ENCODE measurements at regions not wholly inside any gene's neighbourhood (a gene's known extent, or its start where the extent isn't known, plus 50 kb on each side); places are given as distances from the start of the nearest gene placed in this dataset.

GRCh38 chr13:106941779-106942178, 373.8 kb upstream of the ARGLU1 start:
- DNase-seq (ENCODE audit: low read depth), result no peak

GRCh38 chr13:106927421-106927820, 359.5 kb upstream of the ARGLU1 start:
- no peak for DNase-seq (ENCODE audit: low read depth)

GRCh38 chr13:106922384-106922783, 354.4 kb upstream of the ARGLU1 start:
- DNase-seq (ENCODE audit: low read depth), result no peak

GRCh38 chr13:106919638-106920037, 351.7 kb upstream of the ARGLU1 start:
- no peak for DNase-seq (ENCODE audit: low read depth)

GRCh38 chr13:106919133-106919532, 351.2 kb upstream of the ARGLU1 start:
- no peak for DNase-seq (ENCODE audit: low read depth)

- no peak for DNase-seq (ENCODE audit: low read depth)
Measured at GRCh38 chr13:106918557-106918860, 350.6 kb upstream of the ARGLU1 start.

- DNase-seq (ENCODE audit: low read depth), result peak; percentile 21
Measured at GRCh38 chr13:106917673-106918556, 350.0 kb upstream of the ARGLU1 start.

GRCh38 chr13:106917024-106917571, 349.2 kb upstream of the ARGLU1 start:
- DNase-seq (ENCODE audit: low read depth), result no peak

GRCh38 chr13:106916329-106916976, 348.5 kb upstream of the ARGLU1 start:
- no peak for DNase-seq (ENCODE audit: low read depth)

- DNase-seq (ENCODE audit: low read depth), result no peak
Measured at GRCh38 chr13:106915146-106915545, 347.2 kb upstream of the ARGLU1 start.

- DNase-seq (ENCODE audit: low read depth), result no peak
Measured at GRCh38 chr13:106911627-106912026, 343.7 kb upstream of the ARGLU1 start.

GRCh38 chr13:106911020-106911419, 343.1 kb upstream of the ARGLU1 start:
- DNase-seq (ENCODE audit: low read depth), result no peak

GRCh38 chr13:106906426-106906996, 338.6 kb upstream of the ARGLU1 start:
- no peak for DNase-seq (ENCODE audit: low read depth)

GRCh38 chr13:106905380-106906162, 337.6 kb upstream of the ARGLU1 start:
- DNase-seq (ENCODE audit: low read depth), result no peak

- DNase-seq (ENCODE audit: low read depth), result no peak
Measured at GRCh38 chr13:106899442-106899841, 331.5 kb upstream of the ARGLU1 start.

GRCh38 chr13:106898231-106898630, 330.3 kb upstream of the ARGLU1 start:
- DNase-seq (ENCODE audit: low read depth), result no peak

- no peak for DNase-seq (ENCODE audit: low read depth)
Measured at GRCh38 chr13:106888148-106888547, 320.2 kb upstream of the ARGLU1 start.

- no peak for DNase-seq (ENCODE audit: low read depth)
Measured at GRCh38 chr13:106887686-106888085, 319.7 kb upstream of the ARGLU1 start.

GRCh38 chr13:106883976-106884375, 316.0 kb upstream of the ARGLU1 start:
- no peak for DNase-seq (ENCODE audit: low read depth)

GRCh38 chr13:106882246-106882645, 314.3 kb upstream of the ARGLU1 start:
- no peak for DNase-seq (ENCODE audit: low read depth)

GRCh38 chr13:106879806-106880205, 311.9 kb upstream of the ARGLU1 start:
- no peak for DNase-seq (ENCODE audit: low read depth)

- DNase-seq (ENCODE audit: low read depth), result no peak
Measured at GRCh38 chr13:106874323-106874722, 306.4 kb upstream of the ARGLU1 start.
